GM12878 (cell line): ENCODE measurements at regions not wholly inside any gene's neighbourhood (a gene's known extent, or its start where the extent isn't known, plus 50 kb on each side); places are given as distances from the start of the nearest gene placed in this dataset.

ENCODE experiments used
- ATAC-seq: fragments of 200-7000 bp; cut with Tn5 transposase; 3 replicates; pipeline ENCODE4 v1.9.1; 2020; ENCODE audit warnings: mild to moderate bottlenecking, moderate library complexity
- BruUV-seq: library from RNA; stranded (reverse); fragments of 400-500 nt; replicated peaks from 2 replicates; lab custom pipeline; 2021; lab: Mats Ljungman, UMichigan
- CTCF ChIA-PET: fragments of 300-600 bp; sonication (Branson Sonifier 250); formaldehyde crosslinking; extraction: SDS; loops from one replicate; lab custom pipeline; 2021; ENCODE audit warnings: inconsistent platforms; lab: Yijun Ruan, JAX
- POLR2A ChIA-PET: fragments of 350-600 bp; formaldehyde crosslinking; extraction: SDS; loops from one replicate; lab custom pipeline; 2021; ENCODE audit warnings: inconsistent platforms; lab: Charles Lee
- RAD21 ChIA-PET: fragments of 300-600 bp; sonication (Branson Sonifier 250); formaldehyde crosslinking; loops from one replicate; lab custom pipeline; 2023; ENCODE audit warnings: antibody characterized with exemption; ENCODE audit not compliant: unreplicated experiment; lab: Charles Lee
- SMC1A ChIA-PET: fragments of 300-600 bp; sonication (Branson Sonifier 250); formaldehyde crosslinking; loops from one replicate; lab custom pipeline; 2023; ENCODE audit not compliant: unreplicated experiment, uncharacterized antibody; lab: Charles Lee
- DNase-seq: peaks from one replicate; pipeline ENCODE4 v3.0.0-alpha.2; 2011; ENCODE audit warnings: low read depth, low spot score
- FAIRE-seq: peaks from 3 replicates; lab custom pipeline; 2011; peaks lifted over from hg19 to GRCh38; lab: Jason Lieb, UNC
- H2AFZ ChIP-seq: 2 replicates; pipeline ENCODE4 v1.6.0; 2011; ENCODE audit warnings: low read depth, low read length, control low read depth; ENCODE audit not compliant: control insufficient read depth
- H3K27ac ChIP-seq: 2 replicates; pipeline ENCODE4 v1.5.1; 2011; ENCODE audit warnings: control low read depth; ENCODE audit not compliant: control insufficient read depth, insufficient read depth
- H3K27me3 ChIP-seq, 2 experiments: replicated peaks in 1 of 2; 2 replicates each; pipeline versions ENCODE4 v1.6.0 to v1.6.1; 2011; ENCODE audit warnings: low read length in 1 of 2; ENCODE audit not compliant: control insufficient read depth in 2 of 2, insufficient read depth in 2 of 2
- H3K36me3 ChIP-seq, 2 experiments: 2 replicates each; pipeline ENCODE4 v1.5.1; 2011; ENCODE audit warnings: low read length in 1 of 2; ENCODE audit not compliant: control insufficient read depth in 2 of 2, insufficient read depth in 2 of 2
- H3K4me1 ChIP-seq: 2 replicates; pipeline ENCODE4 v1.6.1; 2011; ENCODE audit warnings: mild to moderate bottlenecking, low read length, moderate library complexity, mixed read lengths; ENCODE audit not compliant: control insufficient read depth, insufficient read depth
- H3K4me2 ChIP-seq: 2 replicates; pipeline ENCODE4 v1.6.0; 2011; ENCODE audit warnings: control low read depth; ENCODE audit not compliant: control insufficient read depth, insufficient read depth
- H3K4me3 ChIP-seq: fragments of 200-600 bp; sonication (generic); 2 replicates; pipeline ENCODE4 v1.5.1; 2016
- H3K79me2 ChIP-seq: 2 replicates; pipeline ENCODE4 v1.6.0; 2011; ENCODE audit warnings: low read length; ENCODE audit not compliant: control insufficient read depth, insufficient read depth
- H3K9ac ChIP-seq: 2 replicates; pipeline ENCODE4 v1.8.0; 2011; ENCODE audit warnings: low read length, control low read depth, mixed read lengths; ENCODE audit not compliant: control insufficient read depth, insufficient read depth
- H3K9me3 ChIP-seq: replicated peaks from 3 replicates; pipeline ENCODE4 v1.5.1; 2011; ENCODE audit warnings: mild to moderate bottlenecking, low read length; ENCODE audit not compliant: control insufficient read depth, insufficient read depth
- H4K20me1 ChIP-seq: 2 replicates; pipeline ENCODE4 v1.6.0; 2011; ENCODE audit not compliant: control insufficient read depth, insufficient read depth
- ATF7 ChIP-seq: fragments of 450-650 bp; IDR thresholded peaks from 2 replicates; pipeline ENCODE4 v1.6.1; 2016; ENCODE audit warnings: low read depth, mild to moderate bottlenecking
- BRCA1 ChIP-seq: IDR thresholded peaks from 2 replicates; pipeline ENCODE4 v1.6.1; 2011; ENCODE audit warnings: low read depth, low read length, improper control_type of control experiment
- FOXK2 ChIP-seq: fragments of 450-650 bp; IDR thresholded peaks from 2 replicates; pipeline ENCODE4 v1.6.1; 2017; ENCODE audit warnings: mild to moderate bottlenecking, moderate library complexity
- NFYA ChIP-seq: IDR thresholded peaks from 2 replicates; pipeline ENCODE4 v1.6.1; 2011; ENCODE audit warnings: low read depth, mild to moderate bottlenecking, low read length, improper control_type of control experiment, borderline replicate concordance
- PAX8 ChIP-seq: fragments of 450-650 bp; IDR thresholded peaks from 2 replicates; pipeline ENCODE4 v1.6.1; 2017; ENCODE audit warnings: mild to moderate bottlenecking, moderate library complexity
- RAD21 ChIP-seq: IDR thresholded peaks from 2 replicates; pipeline ENCODE4 v1.6.1; 2011; ENCODE audit warnings: mild to moderate bottlenecking, low read depth, low read length, moderate library complexity; ENCODE audit not compliant: insufficient read depth
- RCOR1 ChIP-seq: conservative IDR thresholded peaks from 2 replicates; pipeline ENCODE4 v1.6.1; 2012; ENCODE audit warnings: low read depth, low read length, improper control_type of control experiment
- RELA ChIP-seq: fragments of 450-650 bp; IDR thresholded peaks from 2 replicates; pipeline ENCODE4 v1.8.0; 2014; ENCODE audit warnings: borderline replicate concordance; ENCODE audit not compliant: partially characterized antibody
- RUNX3 ChIP-seq: IDR thresholded peaks from 2 replicates; pipeline ENCODE4 v1.6.1; 2012; ENCODE audit warnings: low read length, inconsistent platforms
- SUZ12 ChIP-seq: fragments of 200-600 bp; sonication (generic); IDR thresholded peaks from one replicate; pipeline ENCODE4 v1.6.1; 2018; ENCODE audit warnings: antibody characterized with exemption, mild to moderate bottlenecking; ENCODE audit not compliant: unreplicated experiment
- ZBED1 ChIP-seq: IDR thresholded peaks from 2 replicates; pipeline ENCODE4 v1.6.1; 2016; ENCODE audit warnings: borderline replicate concordance
- ZNF207 ChIP-seq: fragments of 450-650 bp; IDR thresholded peaks from 2 replicates; pipeline ENCODE4 v1.6.1; 2014; ENCODE audit warnings: antibody characterized with exemption, mild to moderate bottlenecking, borderline replicate concordance
- ZNF274 ChIP-seq: IDR thresholded peaks from one replicate; pipeline ENCODE4 v1.8.0; 2011; ENCODE audit not compliant: insufficient read length, insufficient read depth
- in situ Hi-C: fragments of 300-500 bp; cut with MboI; formaldehyde crosslinking; loops from 9 replicates; pipeline ENCODE4 v1.14.3; 2018; ENCODE audit warnings: mixed read lengths
- intact Hi-C: fragments of 100-400 bp; cut with micrococcal nuclease; formaldehyde crosslinking; loops from one replicate; pipeline ENCODE4 v1.14.2; 2022; ENCODE audit not compliant: unreplicated experiment
- TF ChIP-seq, protein P1 (sequence below): IDR thresholded peaks from 2 replicates; pipeline ENCODE4 v1.6.1; 2011; ENCODE audit warnings: mild to moderate bottlenecking, low read depth, low read length, moderate library complexity; ENCODE audit not compliant: insufficient replicate concordance
- TF ChIP-seq, protein P2 (sequence below): fragments of 450-650 bp; IDR thresholded peaks from 2 replicates; pipeline ENCODE4 v1.6.1; 2016; ENCODE audit warnings: mild to moderate bottlenecking
- TF ChIP-seq, protein P3 (sequence below): IDR thresholded peaks from 2 replicates; pipeline ENCODE4 v1.6.1; 2011; ENCODE audit warnings: low read depth, mild to moderate bottlenecking, low read length, moderate library complexity, borderline replicate concordance; ENCODE audit errors: extremely low read depth

DNA sequence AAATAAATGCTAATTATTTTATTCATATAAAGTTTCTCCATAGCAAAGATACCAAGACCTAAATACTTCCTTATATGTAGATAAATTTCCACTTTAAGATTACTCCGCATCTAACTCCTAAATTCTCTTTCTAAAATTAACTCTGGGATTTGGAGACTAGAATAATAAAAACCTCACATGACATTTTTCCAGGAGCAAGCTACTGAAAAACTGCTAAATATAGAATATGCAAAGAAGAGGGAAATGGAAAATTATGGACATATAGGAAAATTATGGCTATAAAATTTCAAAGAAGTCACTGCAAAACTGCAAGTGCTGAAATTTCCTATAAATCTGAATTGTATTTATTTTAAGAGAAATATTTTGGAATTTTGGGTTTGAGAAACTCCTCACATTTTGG, 186.2 kb downstream of the DUSP6 start (continued):
- TF ChIP-seq, protein P1, sequence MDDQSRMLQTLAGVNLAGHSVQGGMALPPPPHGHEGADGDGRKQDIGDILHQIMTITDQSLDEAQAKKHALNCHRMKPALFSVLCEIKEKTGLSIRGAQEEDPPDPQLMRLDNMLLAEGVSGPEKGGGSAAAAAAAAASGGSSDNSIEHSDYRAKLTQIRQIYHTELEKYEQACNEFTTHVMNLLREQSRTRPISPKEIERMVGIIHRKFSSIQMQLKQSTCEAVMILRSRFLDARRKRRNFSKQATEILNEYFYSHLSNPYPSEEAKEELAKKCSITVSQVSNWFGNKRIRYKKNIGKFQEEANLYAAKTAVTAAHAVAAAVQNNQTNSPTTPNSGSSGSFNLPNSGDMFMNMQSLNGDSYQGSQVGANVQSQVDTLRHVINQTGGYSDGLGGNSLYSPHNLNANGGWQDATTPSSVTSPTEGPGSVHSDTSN, result no peak
- TF ChIP-seq BRCA1, result no peak

DNA sequence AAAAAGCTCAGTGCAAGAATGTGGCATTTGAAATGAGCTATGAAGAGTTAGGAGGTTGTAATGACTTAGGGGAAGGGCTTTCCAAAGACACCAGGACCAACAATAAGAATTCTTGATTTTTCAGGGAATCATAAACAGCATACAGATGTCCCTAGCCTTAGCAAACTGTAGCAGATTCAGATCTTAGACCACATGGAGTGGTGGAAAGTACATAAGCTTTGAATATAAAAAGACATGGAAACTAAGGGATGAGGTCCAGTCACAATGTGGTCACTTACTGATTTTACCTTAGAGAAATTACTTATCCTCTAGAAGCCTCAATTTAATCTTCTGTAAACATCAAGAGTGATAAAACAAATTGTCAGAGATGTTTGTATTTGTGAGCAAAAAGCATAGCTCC, 186.6 kb downstream of the DUSP6 start:
- no peak for FAIRE-seq

More for the DNA sequence above, 186.6 kb downstream of the DUSP6 start:
- intact Hi-C loops, result no loop called here
- Histone ChIP-seq H3K79me2 (no peaks in the 10 kb centered on the region), H3K4me1 (peaks cover 3% of the 10 kb centered on the region; the same call in 1 of the 2 replicates), H2AFZ (no peak overlapping the region), H3K27ac (no peak overlapping the region), H3K27me3 (no peaks in the 10 kb centered on the region), H4K20me1 (no peaks in the 10 kb centered on the region), H3K4me2 (no peak overlapping the region), H3K9me3 (no peaks in the 10 kb centered on the region), H3K9ac (no peak overlapping the region), H3K4me3 (no peak overlapping the region), H3K36me3 (no peaks in the 10 kb centered on the region)
- ChIA-PET SMC1A (interaction anchor here (0.9 to 1.1 kb wide), 3 partner anchors 9 to 167 kb away, joined by 3 to 5 read pairs (median 4); no protein-coding TSS in a partner anchor), CTCF (interaction anchor here (2.2 kb wide), 1 partner anchor 9 kb away, joined by 7 read pairs; no protein-coding TSS in a partner anchor), POLR2A (interaction anchor here (0.6 kb wide), 1 partner anchor 39 kb away, joined by 3 read pairs; no protein-coding TSS in a partner anchor), RAD21 (interaction anchor here (1.0 to 1.4 kb wide), 2 partner anchors 60 to 149 kb away, joined by 3 to 5 read pairs; no protein-coding TSS in a partner anchor)
- ATAC-seq (no peak), DNase-seq (no peak)
- BruUV-seq, result no TSS peak
- in situ Hi-C loops, result no loop called here
- TF ChIP-seq PAX8 (no peak), RUNX3 (no peak), NFYA (no peak), RAD21 (no peak), RCOR1 (no peak), ZNF274 (no peak), ATF7 (no peak), RELA (no peak), ZBED1 (no peak), ZNF207 (no peak), FOXK2 (no peak), SUZ12 (no peak)
- TF ChIP-seq, protein P2, sequence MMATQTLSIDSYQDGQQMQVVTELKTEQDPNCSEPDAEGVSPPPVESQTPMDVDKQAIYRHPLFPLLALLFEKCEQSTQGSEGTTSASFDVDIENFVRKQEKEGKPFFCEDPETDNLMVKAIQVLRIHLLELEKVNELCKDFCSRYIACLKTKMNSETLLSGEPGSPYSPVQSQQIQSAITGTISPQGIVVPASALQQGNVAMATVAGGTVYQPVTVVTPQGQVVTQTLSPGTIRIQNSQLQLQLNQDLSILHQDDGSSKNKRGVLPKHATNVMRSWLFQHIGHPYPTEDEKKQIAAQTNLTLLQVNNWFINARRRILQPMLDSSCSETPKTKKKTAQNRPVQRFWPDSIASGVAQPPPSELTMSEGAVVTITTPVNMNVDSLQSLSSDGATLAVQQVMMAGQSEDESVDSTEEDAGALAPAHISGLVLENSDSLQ, result no peak
- TF ChIP-seq, protein P3, sequence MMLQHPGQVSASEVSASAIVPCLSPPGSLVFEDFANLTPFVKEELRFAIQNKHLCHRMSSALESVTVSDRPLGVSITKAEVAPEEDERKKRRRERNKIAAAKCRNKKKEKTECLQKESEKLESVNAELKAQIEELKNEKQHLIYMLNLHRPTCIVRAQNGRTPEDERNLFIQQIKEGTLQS, result no peak
